ENCODE measurements at regions not wholly inside any gene's neighbourhood (a gene's known extent, or its start where the extent isn't known, plus 50 kb on each side); places are given as distances from the start of the nearest gene placed in this dataset.

DNA sequence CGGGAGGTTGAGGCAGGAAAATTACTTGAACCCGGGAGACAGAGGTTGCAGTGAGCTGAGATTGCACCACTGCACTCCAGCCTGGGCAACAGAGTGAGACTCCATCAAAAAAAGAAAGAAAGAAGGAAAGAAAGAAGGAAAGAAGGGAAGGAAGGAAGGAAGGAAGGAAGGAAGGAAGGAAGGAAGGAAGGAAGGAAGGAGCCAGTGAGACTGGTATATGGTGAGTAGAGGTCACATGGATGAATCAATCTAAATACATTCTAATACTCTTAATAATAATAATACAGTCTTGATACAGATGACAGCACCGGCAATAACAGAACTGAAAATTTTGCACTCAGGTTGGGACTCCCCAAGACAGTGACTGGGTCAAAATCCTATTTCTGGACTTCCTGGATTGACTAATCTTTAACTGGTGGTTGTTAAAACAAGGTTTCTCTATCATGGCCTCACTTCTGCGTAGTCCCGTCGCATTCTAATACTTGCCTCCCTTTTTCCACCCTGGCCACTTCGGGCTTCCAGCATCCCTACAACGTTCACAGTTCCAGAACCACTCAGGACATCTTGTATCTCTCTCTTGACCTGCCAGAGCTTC lies 53.5 kb upstream of the EIF3M start:
- Histone ChIP-seq H2AFZ (ENCODE audit: low read length) (no peak overlapping the region), H3K79me1 (ENCODE audit: low read depth, low read length) (no peaks in the 10 kb centered on the region), H2BK120ac (replicated peaks; ENCODE audit: low read depth, low read length) (no peak overlapping the region), H3K4me2 (ENCODE audit: insufficient read depth in 1 of 2, low read depth in 2 of 2, low read length in 2 of 2) (no peak overlapping the region), H3K23ac (ENCODE audit: insufficient read length) (no peak overlapping the region), H3K27ac (ENCODE audit: low read depth, low read length) (no peak overlapping the region), H2BK15ac (ENCODE audit: low read length) (no peak overlapping the region), H2AK5ac (ENCODE audit: low read depth, low read length) (no peak overlapping the region), H3K14ac (ENCODE audit: insufficient read length) (no peak overlapping the region), H3K56ac (replicated peaks; ENCODE audit: insufficient read length, low read depth, low read length) (no peak overlapping the region), H3K9ac (replicated peaks in 1 of 4; ENCODE audit: extremely low read depth in 1 of 4, low read depth in 3 of 4, low read length in 3 of 4) (no peak overlapping the region), H3K4ac (replicated peaks; ENCODE audit: insufficient read length, low read depth, low read length) (no peak overlapping the region), H3K4me1 (replicated peaks in 1 of 4; ENCODE audit: control insufficient read depth in 3 of 4, insufficient read depth in 4 of 4, low read length in 3 of 4) (no peaks in the 10 kb centered on the region), H2BK12ac (ENCODE audit: low read depth, low read length) (no peak overlapping the region), H4K91ac (replicated peaks; ENCODE audit: insufficient read length, low read length) (no peak overlapping the region), H3K4me3 (ENCODE audit: extremely low read depth in 1 of 4, insufficient read depth in 2 of 4, low read depth in 3 of 4, low read length in 4 of 4) (no peak overlapping the region), H3K23me2 (ENCODE audit: low read depth, low read length) (no peaks in the 10 kb centered on the region), H2BK20ac (ENCODE audit: low read length) (no peak overlapping the region), H3K18ac (ENCODE audit: extremely low read depth, low read length) (no peak overlapping the region), H2BK5ac (ENCODE audit: low read depth, low read length) (no peak overlapping the region), H3K79me2 (ENCODE audit: control insufficient read depth in 1 of 2, insufficient read depth in 2 of 2, low read length in 2 of 2) (no peaks in the 10 kb centered on the region), H3K36me3 (ENCODE audit: control insufficient read depth in 2 of 4, insufficient read depth in 4 of 4, low read length in 3 of 4) (no peaks in the 10 kb centered on the region), H3K27me3 (replicated peaks in 1 of 4; ENCODE audit: control insufficient read depth in 3 of 4, extremely low read depth in 1 of 4, insufficient read depth in 3 of 4, low read length in 3 of 4) (no peaks in the 10 kb centered on the region), H4K8ac (ENCODE audit: extremely low read depth, insufficient read depth, low read length) (no peak overlapping the region), H3K9me3 (ENCODE audit: insufficient read depth in 2 of 2, low read depth in 1 of 2, low read length in 1 of 2) (no peaks in the 10 kb centered on the region), H4K20me1 (replicated peaks in 1 of 2; ENCODE audit: control insufficient read depth in 1 of 2, insufficient read depth in 2 of 2, low read length in 2 of 2) (no peaks in the 10 kb centered on the region), H4K5ac (ENCODE audit: insufficient read length, low read depth, low read length) (no peak overlapping the region)
- FAIRE-seq (no peak), DNase-seq (ENCODE audit: low read depth in 1 of 2, low spot score in 2 of 2) (no peak)
- WGBS, 2 experiments (ENCODE audit: extremely low coverage in 1 of 2, insufficient coverage in 1 of 2, insufficient read length in 1 of 2, insufficient replicate concordance in 2 of 2, low coverage in 1 of 2, low lambda C conversion rate in 2 of 2, missing lambda C conversion rate in 1 of 2): 90% methylated on average over 8 of the region's 8 CpGs; no CpG with 5 or more reads in 1 of the 2 experiments
- CTCF ChIA-PET (ENCODE audit: partially characterized antibody): no interaction called here
- POLR2A ChIA-PET (ENCODE audit: partially characterized antibody): no interaction called here
- TF ChIP-seq GTF2F1 (IDR thresholded peaks at IDR 0.05; ENCODE audit: borderline replicate concordance, low read depth, low read length) (no peak), TEAD4 (IDR thresholded peaks at IDR 0.05; ENCODE audit: low read depth, low read length) (no peak)
- TF ChIP-seq, protein P1, sequence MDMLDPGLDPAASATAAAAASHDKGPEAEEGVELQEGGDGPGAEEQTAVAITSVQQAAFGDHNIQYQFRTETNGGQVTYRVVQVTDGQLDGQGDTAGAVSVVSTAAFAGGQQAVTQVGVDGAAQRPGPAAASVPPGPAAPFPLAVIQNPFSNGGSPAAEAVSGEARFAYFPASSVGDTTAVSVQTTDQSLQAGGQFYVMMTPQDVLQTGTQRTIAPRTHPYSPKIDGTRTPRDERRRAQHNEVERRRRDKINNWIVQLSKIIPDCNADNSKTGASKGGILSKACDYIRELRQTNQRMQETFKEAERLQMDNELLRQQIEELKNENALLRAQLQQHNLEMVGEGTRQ (IDR thresholded peaks at IDR 0.05; ENCODE audit: low read length): no peak
